Progenitor cell of endocrine pancreas (in vitro differentiated cells): ENCODE measurements at regions not wholly inside any gene's neighbourhood (a gene's known extent, or its start where the extent isn't known, plus 50 kb on each side); places are given as distances from the start of the nearest gene placed in this dataset.
"Not testable (repeated sequence)": the region's sequence is repeated elsewhere in the genome, so short reads cannot be mapped to it uniquely, and the experiment has no call there.

Source experiments
- DNase-seq: peaks from one replicate; pipeline ENCODE4 v3.0.0; 2021; ENCODE audit warnings: low spot score; ENCODE audit not compliant: unreplicated experiment
- H3K27ac Mint-ChIP-seq: 2 replicates; pipeline ENCODE4 v1.8.0; 2021; ENCODE audit warnings: mild to moderate bottlenecking, moderate library complexity, mixed read lengths
- H3K27me3 Mint-ChIP-seq: 2 replicates; pipeline ENCODE4 v1.8.0; 2021; ENCODE audit warnings: mixed read lengths
- H3K36me3 Mint-ChIP-seq: 2 replicates; pipeline ENCODE4 v1.8.0; 2022; ENCODE audit warnings: mixed read lengths; ENCODE audit not compliant: insufficient read depth
- H3K4me1 Mint-ChIP-seq: 2 replicates; pipeline ENCODE4 v1.8.0; 2021; ENCODE audit warnings: low read depth, mixed read lengths
- H3K4me3 Mint-ChIP-seq: 2 replicates; pipeline ENCODE4 v1.8.0; 2021; ENCODE audit warnings: low read depth, mild to moderate bottlenecking, moderate library complexity, mixed read lengths
- H3K9me3 Mint-ChIP-seq: 2 replicates; pipeline ENCODE4 v1.8.0; 2021; ENCODE audit warnings: low read depth, mixed read lengths
- CTCF ChIP-seq: fragments of 200-600 bp; sonication (generic); IDR thresholded peaks from one replicate; pipeline ENCODE4 v1.5.0; 2021; ENCODE audit warnings: antibody characterized with exemption, mild to moderate bottlenecking; ENCODE audit not compliant: unreplicated experiment

GRCh38 chr4:55696424-55696823 lies 60.3 kb upstream of the NMU start:
- not testable (repeated sequence) for H3K9me3 Mint-ChIP-seq, H3K36me3 Mint-ChIP-seq, DNase-seq, H3K4me1 Mint-ChIP-seq, H3K27ac Mint-ChIP-seq, H3K4me3 Mint-ChIP-seq, H3K27me3 Mint-ChIP-seq

- H3K27me3 Mint-ChIP-seq = peaks cover 6% of the 10 kb centered on the region
- H3K36me3 Mint-ChIP-seq = no peaks in the 10 kb centered on the region
- DNase-seq = no peak
- H3K27ac Mint-ChIP-seq = no peak overlapping the region
- peaks cover 9% of the 10 kb centered on the region for H3K9me3 Mint-ChIP-seq
- H3K4me1 Mint-ChIP-seq = no peaks in the 10 kb centered on the region
- TF ChIP-seq CTCF = no peak
- no peak overlapping the region for H3K4me3 Mint-ChIP-seq
Observed at GRCh38 chr4:55706541-55706940, 70.4 kb upstream of the NMU start.

- no peak for DNase-seq
- H3K4me3 Mint-ChIP-seq = no peak overlapping the region
Observed at GRCh38 chr4:55707507-55707906, 71.4 kb upstream of the NMU start.

GRCh38 chr4:55707991-55708390 lies 71.9 kb upstream of the NMU start:
- not testable (repeated sequence) for H3K9me3 Mint-ChIP-seq, H3K27ac Mint-ChIP-seq, H3K27me3 Mint-ChIP-seq, DNase-seq, H3K36me3 Mint-ChIP-seq, H3K4me1 Mint-ChIP-seq, H3K4me3 Mint-ChIP-seq

More at GRCh38 chr4:55707507-55707906, 71.4 kb upstream of the NMU start:
- Mint-ChIP-seq H3K9me3 (peaks cover 9% of the 10 kb centered on the region), H3K4me1 (no peaks in the 10 kb centered on the region), H3K27me3 (peaks cover 6% of the 10 kb centered on the region), H3K27ac (no peak overlapping the region), H3K36me3 (no peaks in the 10 kb centered on the region)
- no peak for TF ChIP-seq CTCF

GRCh38 chr4:55712835-55713234 lies 76.7 kb upstream of the NMU start:
- not testable (repeated sequence) for H3K27ac Mint-ChIP-seq, DNase-seq, H3K4me1 Mint-ChIP-seq, H3K4me3 Mint-ChIP-seq, H3K36me3 Mint-ChIP-seq, H3K27me3 Mint-ChIP-seq, H3K9me3 Mint-ChIP-seq

GRCh38 chr4:55721651-55722050 lies 85.6 kb upstream of the NMU start:
- Mint-ChIP-seq H3K9me3 (no peaks in the 10 kb centered on the region), H3K27me3 (no peaks in the 10 kb centered on the region), H3K4me3 (no peak overlapping the region), H3K27ac (no peak overlapping the region), H3K4me1 (no peaks in the 10 kb centered on the region), H3K36me3 (no peaks in the 10 kb centered on the region)
- TF ChIP-seq CTCF = no peak
- no peak for DNase-seq

GRCh38 chr4:55722132-55722531 lies 86.0 kb upstream of the NMU start:
- TF ChIP-seq CTCF = no peak
- H3K36me3 Mint-ChIP-seq = no peaks in the 10 kb centered on the region
- H3K4me3 Mint-ChIP-seq = no peak overlapping the region
- DNase-seq = no peak
- no peaks in the 10 kb centered on the region for H3K4me1 Mint-ChIP-seq
- H3K9me3 Mint-ChIP-seq = no peaks in the 10 kb centered on the region
- H3K27me3 Mint-ChIP-seq = no peaks in the 10 kb centered on the region
- no peak overlapping the region for H3K27ac Mint-ChIP-seq
